ENCODE measurements at regions not wholly inside any gene's neighbourhood (a gene's known extent, or its start where the extent isn't known, plus 50 kb on each side); places are given as distances from the start of the nearest gene placed in this dataset.

GRCh38 chr19:28130066-28130511, 1082.9 kb downstream of the UQCRFS1 start:
- H3K4me1 ChIP-seq (ENCODE audit: control insufficient read depth, insufficient read depth, low read length): no peaks in the 10 kb centered on the region
- no peaks in the 10 kb centered on the region for H4K20me1 ChIP-seq (ENCODE audit: control insufficient read depth, insufficient read depth)
- H3K9me3 ChIP-seq (replicated peaks; ENCODE audit: control insufficient read depth, insufficient read depth, low read length): no peaks in the 10 kb centered on the region; the same call in 2 of the 3 replicates
- no peak overlapping the region for H2AFZ ChIP-seq (ENCODE audit: control insufficient read depth, low read depth, low read length)
- no peak for FAIRE-seq
- peak; percentile 80 for TF ChIP-seq NR2F1 (conservative IDR thresholded peaks at IDR 0.05)
- no peak for TF ChIP-seq IRF5 (IDR thresholded peaks at IDR 0.05; ENCODE audit: borderline replicate concordance)
- TF ChIP-seq PKNOX1 (IDR thresholded peaks at IDR 0.05): peak; percentile 89
- TF ChIP-seq ZNF622 (IDR thresholded peaks at IDR 0.05): no peak
- TF ChIP-seq TCF12 (IDR thresholded peaks at IDR 0.05; ENCODE audit: low read depth, low read length): 0 out of 2 replicates have a peak, but pooled peaks have one; percentile 65
- peak; percentile 58 for TF ChIP-seq PBX3 (IDR thresholded peaks at IDR 0.05; ENCODE audit: insufficient replicate concordance, low read depth, low read length)
- no peak for TF ChIP-seq BHLHE40 (IDR thresholded peaks at IDR 0.05; ENCODE audit: borderline replicate concordance in 1 of 2, low read depth in 2 of 2, low read length in 1 of 2)
- no peak for TF ChIP-seq RAD51 (IDR thresholded peaks at IDR 0.05)
- peak; percentile 75 for ATAC-seq
- DNase-seq (ENCODE audit: low read depth, low spot score): peak; percentile 15
- no peak overlapping the region for H3K9ac ChIP-seq (ENCODE audit: control insufficient read depth, insufficient read depth, low read length)
- no peaks in the 10 kb centered on the region for H3K79me2 ChIP-seq (ENCODE audit: control insufficient read depth, insufficient read depth, low read length)
- H3K27ac ChIP-seq (ENCODE audit: control insufficient read depth, insufficient read depth): no peak overlapping the region
- H3K4me3 ChIP-seq: no peak overlapping the region
- WGBS (ENCODE audit: insufficient coverage, insufficient replicate concordance, low lambda C conversion rate, missing lambda C conversion rate): 21% methylated on average over 4 of the region's 4 CpGs
- no peak overlapping the region for H3K4me2 ChIP-seq (ENCODE audit: control insufficient read depth, insufficient read depth)
- RAD21 ChIA-PET (ENCODE audit: unreplicated experiment): interaction anchor here (0.8 to 5.0 kb wide), 8 partner anchors 12 to 122 kb away, joined by 3 to 41 read pairs (median 4); no protein-coding TSS in a partner anchor
- SMC1A ChIA-PET (ENCODE audit: uncharacterized antibody, unreplicated experiment): interaction anchor here (0.6 to 6.2 kb wide), 9 partner anchors 10 to 201 kb away, joined by 3 to 42 read pairs (median 4); no protein-coding TSS in a partner anchor
- in situ Hi-C loops (cut with MboI): no loop called here
- no peaks in the 10 kb centered on the region for H3K27me3 ChIP-seq (replicated peaks in 1 of 2; ENCODE audit: control insufficient read depth in 2 of 2, insufficient read depth in 2 of 2, low read length in 1 of 2)
- intact Hi-C loops (cut with micrococcal nuclease; ENCODE audit: unreplicated experiment): no loop called here
- CTCF ChIA-PET: interaction anchor here (1.3 kb wide), 1 partner anchor 55 kb away, joined by 4 read pairs; no protein-coding TSS in a partner anchor
- no peaks in the 10 kb centered on the region for H3K36me3 ChIP-seq (ENCODE audit: control insufficient read depth in 2 of 2, insufficient read depth in 2 of 2, low read length in 1 of 2)
- POLR2A ChIA-PET: interaction anchor here (1.3 kb wide), 1 partner anchor 55 kb away, joined by 8 read pairs; no protein-coding TSS in a partner anchor
- no TSS peak for BruUV-seq (replicated peaks)
